SKM-1 (cell line): ENCODE measurements at regions not wholly inside any gene's neighbourhood (a gene's known extent, or its start where the extent isn't known, plus 50 kb on each side); places are given as distances from the start of the nearest gene placed in this dataset.
"Not testable (repeated sequence)": the region's sequence is repeated elsewhere in the genome, so short reads cannot be mapped to it uniquely, and the experiment has no call there.

Experiments used
- DNase-seq: peaks from one replicate; lab custom pipeline; 2025; ENCODE audit not compliant: unreplicated experiment; lab: John Stamatoyannopoulos, UW

- DNase-seq = no peak
Measured at GRCh38 chr2:144128130-144128746, 391.7 kb downstream of the ZEB2 start.

GRCh38 chr2:144127693-144128092 lies 392.2 kb downstream of the ZEB2 start:
- DNase-seq = no peak

GRCh38 chr2:144126302-144126701 lies 393.6 kb downstream of the ZEB2 start:
- DNase-seq = no peak

GRCh38 chr2:144125751-144126150 lies 394.2 kb downstream of the ZEB2 start:
- no peak for DNase-seq

- DNase-seq = no peak
Measured at GRCh38 chr2:144124882-144125281, 395.0 kb downstream of the ZEB2 start.

- no peak for DNase-seq
Measured at GRCh38 chr2:144120487-144120886, 399.4 kb downstream of the ZEB2 start.

- no peak for DNase-seq
Measured at GRCh38 chr2:144117086-144117485, 402.8 kb downstream of the ZEB2 start.

GRCh38 chr2:144115739-144116291 lies 404.1 kb downstream of the ZEB2 start:
- no peak for DNase-seq

- no peak for DNase-seq
Measured at GRCh38 chr2:144114760-144115159, 405.2 kb downstream of the ZEB2 start.

GRCh38 chr2:144111437-144111836 lies 408.5 kb downstream of the ZEB2 start:
- no peak for DNase-seq

GRCh38 chr2:144106104-144106503 lies 413.8 kb downstream of the ZEB2 start:
- not testable (repeated sequence) for DNase-seq

- DNase-seq = no peak
Measured at GRCh38 chr2:144102386-144102785, 417.5 kb downstream of the ZEB2 start.

- DNase-seq = no peak
Measured at GRCh38 chr2:144099780-144100377, 420.0 kb downstream of the ZEB2 start.

- DNase-seq = no peak
Measured at GRCh38 chr2:144099340-144099739, 420.6 kb downstream of the ZEB2 start.

GRCh38 chr2:144097440-144098225 lies 422.3 kb downstream of the ZEB2 start:
- peak; percentile 18 for DNase-seq

GRCh38 chr2:144096531-144096930 lies 423.4 kb downstream of the ZEB2 start:
- no peak for DNase-seq

- DNase-seq = no peak
Measured at GRCh38 chr2:144094408-144095151, 425.3 kb downstream of the ZEB2 start.

- DNase-seq = no peak
Measured at GRCh38 chr2:144091622-144092021, 428.3 kb downstream of the ZEB2 start.

GRCh38 chr2:144088863-144089262 lies 431.1 kb downstream of the ZEB2 start:
- no peak for DNase-seq

GRCh38 chr2:144086965-144087364 lies 433.0 kb downstream of the ZEB2 start:
- no peak for DNase-seq

GRCh38 chr2:144085016-144085415 lies 434.9 kb downstream of the ZEB2 start:
- DNase-seq = no peak
